Endodermal cell (in vitro differentiated cells): ENCODE measurements at regions not wholly inside any gene's neighbourhood (a gene's known extent, or its start where the extent isn't known, plus 50 kb on each side); places are given as distances from the start of the nearest gene placed in this dataset.

Source experiments
- DNase-seq: peaks from one replicate; pipeline ENCODE4 v3.0.0-alpha.2; 2017
- H3K27ac ChIP-seq: 2 replicates; pipeline ENCODE4 v1.5.1; 2013; ENCODE audit warnings: mild to moderate bottlenecking, low read depth, low read length, moderate library complexity
- H3K27me3 ChIP-seq: 2 replicates; pipeline ENCODE4 v1.6.1; 2013; ENCODE audit warnings: mild to moderate bottlenecking, low read length, moderate library complexity; ENCODE audit not compliant: insufficient read depth, control insufficient read depth, poor library complexity, severe bottlenecking
- H3K36me3 ChIP-seq: 2 replicates; pipeline ENCODE4 v1.7.0; 2013; ENCODE audit warnings: mild to moderate bottlenecking, low read length, moderate library complexity; ENCODE audit not compliant: control insufficient read depth, insufficient read depth
- H3K4me1 ChIP-seq: one replicate; pipeline ENCODE4 v1.7.0; 2013; ENCODE audit warnings: low read length; ENCODE audit not compliant: control insufficient read depth, insufficient read depth
- H3K4me3 ChIP-seq: 2 replicates; pipeline ENCODE4 v1.5.1; 2013; ENCODE audit warnings: mild to moderate bottlenecking, low read length, moderate library complexity
- H3K9ac ChIP-seq: 2 replicates; pipeline ENCODE4 v1.6.1; 2013; ENCODE audit warnings: mild to moderate bottlenecking, low read length, moderate library complexity; ENCODE audit not compliant: poor library complexity, severe bottlenecking; ENCODE audit errors: extremely low read depth
- H3K9me3 ChIP-seq: 2 replicates; pipeline ENCODE4 v1.6.1; 2013; ENCODE audit warnings: mild to moderate bottlenecking, low read length, moderate library complexity; ENCODE audit not compliant: control insufficient read depth
- H3K27ac Mint-ChIP-seq: 2 replicates; pipeline ENCODE4 v1.8.0; 2020; ENCODE audit warnings: mixed read lengths
- H3K27me3 Mint-ChIP-seq: 2 replicates; pipeline ENCODE4 v1.8.0; 2021; ENCODE audit warnings: mild to moderate bottlenecking, mixed read lengths; ENCODE audit not compliant: insufficient read depth
- H3K36me3 Mint-ChIP-seq: 2 replicates; pipeline ENCODE4 v1.8.0; 2020; ENCODE audit warnings: low read depth, mixed read lengths
- H3K4me1 Mint-ChIP-seq: 2 replicates; pipeline ENCODE4 v1.8.0; 2020; ENCODE audit warnings: mixed read lengths
- H3K4me3 Mint-ChIP-seq: 2 replicates; pipeline ENCODE4 v1.8.0; 2020; ENCODE audit warnings: mild to moderate bottlenecking, moderate library complexity, mixed read lengths
- H3K9me3 Mint-ChIP-seq: 2 replicates; pipeline ENCODE4 v1.8.0; 2020; ENCODE audit warnings: mild to moderate bottlenecking, mixed read lengths
- WGBS, 2 experiments: methylation state at CpG; one replicate each; pipeline versions ENCODE4 v1.1.5 to v1.1.7; 2013; ENCODE audit warnings: missing lambda C conversion rate in 2 of 2, mixed read lengths in 1 of 2; ENCODE audit not compliant: insufficient coverage in 1 of 2, insufficient read length in 1 of 2; 5-methylcytosine and 5-hydroxymethylcytosine counted together
- TF ChIP-seq, protein P1 (sequence below): fragments of 200-600 bp; sonication (generic); conservative IDR thresholded peaks from 2 replicates; pipeline ENCODE4 v1.5.0; 2021; ENCODE audit warnings: antibody characterized with exemption, mild to moderate bottlenecking

DNA sequence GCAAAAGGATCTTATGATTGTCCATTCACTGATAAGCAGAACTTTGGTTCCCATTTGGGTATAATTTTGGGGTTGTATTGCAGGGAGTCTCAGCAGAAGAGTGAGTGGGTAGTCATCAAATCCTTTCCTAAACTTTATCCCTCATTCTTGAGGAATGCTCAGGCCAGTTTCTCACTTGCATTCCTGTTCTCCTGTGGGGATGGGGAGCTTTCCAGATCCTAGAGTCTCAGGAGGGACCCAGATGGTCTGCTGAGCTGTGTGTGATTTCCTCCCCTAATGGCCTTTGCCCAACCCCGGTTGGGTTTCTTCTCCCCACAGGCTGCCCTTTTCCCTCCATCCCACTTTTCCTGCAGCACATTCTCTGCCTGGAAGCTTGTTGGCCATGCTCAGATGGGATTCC is 79.9 kb downstream of the MIAT start:
- no peaks in the 10 kb centered on the region for H3K9me3 Mint-ChIP-seq
- no peaks in the 10 kb centered on the region for H3K27me3 ChIP-seq

DNA sequence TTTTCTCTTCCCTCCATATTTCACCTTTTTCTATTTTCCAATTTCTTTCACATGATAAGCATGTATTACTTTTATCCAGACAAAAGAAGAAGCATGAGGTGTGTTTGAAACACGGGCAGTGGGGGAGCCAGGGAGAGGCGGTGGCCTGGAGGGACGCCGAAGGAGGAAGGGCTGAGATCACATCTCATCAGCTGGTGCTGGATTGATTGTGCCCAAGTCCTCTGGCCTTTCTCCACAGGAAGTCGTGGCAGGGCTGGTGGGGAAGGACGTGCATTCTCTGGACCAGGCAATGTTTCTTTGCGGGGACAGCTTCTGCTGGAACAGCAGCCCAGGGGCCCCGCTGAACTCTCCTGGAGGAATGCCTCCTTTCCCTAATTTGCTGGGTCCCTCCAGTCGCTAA is 82.9 kb downstream of the MIAT start:
- Mint-ChIP-seq H3K36me3 (peaks cover 9% of the 10 kb centered on the region), H3K9me3 (no peaks in the 10 kb centered on the region), H3K27ac (no peak overlapping the region), H3K4me1 (no peaks in the 10 kb centered on the region), H3K27me3 (peaks cover 3% of the 10 kb centered on the region), H3K4me3 (no peak overlapping the region)
- DNase-seq, result no peak
- H3K9ac ChIP-seq, result no peak overlapping the region
- WGBS, 2 experiments, result 66 to 68% methylated on average over 6 to 9 of the region's 9 CpGs
- H3K4me3 ChIP-seq, result no peak overlapping the region
- TF ChIP-seq, protein P1, sequence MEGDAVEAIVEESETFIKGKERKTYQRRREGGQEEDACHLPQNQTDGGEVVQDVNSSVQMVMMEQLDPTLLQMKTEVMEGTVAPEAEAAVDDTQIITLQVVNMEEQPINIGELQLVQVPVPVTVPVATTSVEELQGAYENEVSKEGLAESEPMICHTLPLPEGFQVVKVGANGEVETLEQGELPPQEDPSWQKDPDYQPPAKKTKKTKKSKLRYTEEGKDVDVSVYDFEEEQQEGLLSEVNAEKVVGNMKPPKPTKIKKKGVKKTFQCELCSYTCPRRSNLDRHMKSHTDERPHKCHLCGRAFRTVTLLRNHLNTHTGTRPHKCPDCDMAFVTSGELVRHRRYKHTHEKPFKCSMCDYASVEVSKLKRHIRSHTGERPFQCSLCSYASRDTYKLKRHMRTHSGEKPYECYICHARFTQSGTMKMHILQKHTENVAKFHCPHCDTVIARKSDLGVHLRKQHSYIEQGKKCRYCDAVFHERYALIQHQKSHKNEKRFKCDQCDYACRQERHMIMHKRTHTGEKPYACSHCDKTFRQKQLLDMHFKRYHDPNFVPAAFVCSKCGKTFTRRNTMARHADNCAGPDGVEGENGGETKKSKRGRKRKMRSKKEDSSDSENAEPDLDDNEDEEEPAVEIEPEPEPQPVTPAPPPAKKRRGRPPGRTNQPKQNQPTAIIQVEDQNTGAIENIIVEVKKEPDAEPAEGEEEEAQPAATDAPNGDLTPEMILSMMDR, result no peak
- H3K27ac ChIP-seq, result no peak overlapping the region
- H3K36me3 ChIP-seq, result no peaks in the 10 kb centered on the region
- H3K27me3 ChIP-seq, result no peaks in the 10 kb centered on the region
- no peaks in the 10 kb centered on the region for H3K9me3 ChIP-seq
- H3K4me1 ChIP-seq, result no peaks in the 10 kb centered on the region

More for the DNA sequence above, 79.9 kb downstream of the MIAT start:
- Histone ChIP-seq H3K4me1 (no peaks in the 10 kb centered on the region), H3K9ac (no peak overlapping the region), H3K4me3 (no peak overlapping the region), H3K27ac (no peak overlapping the region), H3K9me3 (no peaks in the 10 kb centered on the region), H3K36me3 (no peaks in the 10 kb centered on the region)
- Mint-ChIP-seq H3K36me3 (peaks cover 9% of the 10 kb centered on the region), H3K4me1 (peaks cover 2% of the 10 kb centered on the region), H3K4me3 (no peak overlapping the region), H3K27me3 (peaks cover 9% of the 10 kb centered on the region), H3K27ac (no peak overlapping the region)
- DNase-seq, result no peak
- TF ChIP-seq, protein P1, result no peak
- 93 to 100% methylated on average over 1 of the region's 1 CpG for whole genome bisulfite sequencing, 2 experiments

DNA sequence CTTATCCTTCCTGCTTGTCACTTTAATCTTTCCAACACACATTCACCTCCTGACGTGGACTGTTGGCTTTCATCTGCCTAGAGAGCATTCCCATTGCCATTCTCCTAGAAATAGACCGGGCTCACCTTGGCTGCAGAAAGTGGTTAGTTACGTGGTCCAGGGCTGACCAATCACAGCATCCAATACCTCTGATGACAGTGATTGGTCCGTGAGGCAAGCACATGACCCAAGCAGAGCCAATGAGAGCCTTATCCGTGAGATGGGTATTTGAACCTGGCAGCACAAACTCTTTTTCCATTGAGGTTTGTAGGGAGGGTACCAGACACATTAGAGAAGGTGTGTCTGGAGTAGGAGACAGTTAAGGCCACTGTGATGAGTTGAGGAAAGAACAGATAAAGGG is 85.8 kb downstream of the MIAT start:
- Histone ChIP-seq H3K36me3 (no peaks in the 10 kb centered on the region), H3K9ac (no peak overlapping the region), H3K27ac (no peak overlapping the region), H3K9me3 (no peaks in the 10 kb centered on the region), H3K4me1 (no peaks in the 10 kb centered on the region), H3K27me3 (no peaks in the 10 kb centered on the region), H3K4me3 (no peak overlapping the region)
- 92 to 93% methylated on average over 5 of the region's 5 CpGs for WGBS, 2 experiments
- Mint-ChIP-seq H3K27ac (no peak overlapping the region), H3K4me1 (no peaks in the 10 kb centered on the region), H3K4me3 (no peak overlapping the region), H3K27me3 (no peaks in the 10 kb centered on the region), H3K9me3 (no peaks in the 10 kb centered on the region), H3K36me3 (peaks cover 9% of the 10 kb centered on the region)
- no peak for DNase-seq
- TF ChIP-seq, protein P1, result no peak
